A673 (cell line): ENCODE measurements at regions not wholly inside any gene's neighbourhood (a gene's known extent, or its start where the extent isn't known, plus 50 kb on each side); places are given as distances from the start of the nearest gene placed in this dataset.

Experiments
- BruUV-seq: library from RNA; stranded (reverse); fragments of 400-500 nt; replicated peaks from 2 replicates; lab custom pipeline; 2021; lab: Mats Ljungman, UMichigan
- CTCF ChIA-PET: fragments of 300-600 bp; sonication (Branson Sonifier 250); formaldehyde crosslinking; loops from one replicate; lab custom pipeline; 2022; ENCODE audit warnings: antibody characterized with exemption; lab: Charles Lee
- POLR2A ChIA-PET: fragments of 300-600 bp; sonication (Branson Sonifier 250); formaldehyde crosslinking; loops from one replicate; lab custom pipeline; 2022; ENCODE audit warnings: antibody characterized with exemption; ENCODE audit not compliant: low non-redundant PET; lab: Charles Lee
- DNase-seq: peaks from one replicate; pipeline ENCODE4 v3.0.0-alpha.2; 2015; ENCODE audit warnings: low spot score
- H3K27ac ChIP-seq: fragments of 200-600 bp; sonication (generic); 2 replicates; pipeline ENCODE4 v1.5.1; 2016; ENCODE audit warnings: mixed run types, low read depth, mild to moderate bottlenecking, mixed read lengths, antibody characterized with exemption, low read length; ENCODE audit not compliant: poor library complexity, severe bottlenecking
- H3K27me3 ChIP-seq: fragments of 200-600 bp; sonication (generic); replicated peaks from 2 replicates; pipeline ENCODE4 v1.6.1; 2017; ENCODE audit warnings: mixed run types, low read depth, mild to moderate bottlenecking, mixed read lengths, antibody characterized with exemption, low read length; ENCODE audit not compliant: insufficient read depth, poor library complexity
- H3K36me3 ChIP-seq: fragments of 200-600 bp; sonication (generic); 2 replicates; pipeline ENCODE4 v1.6.1; 2016; ENCODE audit warnings: mixed run types, mild to moderate bottlenecking, mixed read lengths, antibody characterized with exemption, low read length; ENCODE audit not compliant: insufficient read depth, poor library complexity, severe bottlenecking
- H3K4me1 ChIP-seq: fragments of 200-600 bp; sonication (generic); 2 replicates; pipeline ENCODE4 v1.6.1; 2017; ENCODE audit warnings: mixed run types, mild to moderate bottlenecking, mixed read lengths, antibody characterized with exemption, low read length; ENCODE audit not compliant: insufficient read depth, poor library complexity, severe bottlenecking
- H3K4me3 ChIP-seq: fragments of 200-600 bp; sonication (generic); 2 replicates; pipeline ENCODE4 v1.5.1; 2016; ENCODE audit warnings: low read depth, mixed run types, mild to moderate bottlenecking, mixed read lengths, low read length; ENCODE audit not compliant: poor library complexity, severe bottlenecking
- H3K9me3 ChIP-seq: fragments of 200-600 bp; sonication (generic); 2 replicates; pipeline ENCODE4 v1.6.1; 2016; ENCODE audit warnings: mixed run types, low read depth, mild to moderate bottlenecking, mixed read lengths, antibody characterized with exemption, low read length; ENCODE audit not compliant: poor library complexity, severe bottlenecking
- CTCF ChIP-seq: fragments of 300-800, 200-600 bp; sonication (generic); conservative IDR thresholded peaks from 2 replicates; pipeline ENCODE4 v1.5.1; 2017; ENCODE audit warnings: low read depth, mild to moderate bottlenecking, antibody characterized with exemption, low read length, moderate library complexity, mixed read lengths
- EZH2 ChIP-seq: fragments of 200-600 bp; sonication (generic); IDR thresholded peaks from 2 replicates; pipeline ENCODE4 v1.6.1; 2017; ENCODE audit warnings: borderline replicate concordance, low read depth, mild to moderate bottlenecking, mixed read lengths, antibody characterized with exemption, low read length; ENCODE audit not compliant: poor library complexity, severe bottlenecking
- intact Hi-C: fragments of 100-400 bp; cut with micrococcal nuclease; formaldehyde crosslinking; loops from one replicate; pipeline ENCODE4 v1.10.0; 2022; ENCODE audit not compliant: unreplicated experiment

- no peak overlapping the region for H3K4me3 ChIP-seq
- no peaks in the 10 kb centered on the region for H3K36me3 ChIP-seq
- no peak for TF ChIP-seq CTCF
- TF ChIP-seq EZH2, result no peak
- intact Hi-C loops, result no loop called here
- no TSS peak for BruUV-seq
- POLR2A ChIA-PET, result no interaction called here
- peaks cover 58% of the 10 kb centered on the region for H3K4me1 ChIP-seq
- no peak for DNase-seq
- no peaks in the 10 kb centered on the region for H3K9me3 ChIP-seq
- no peak overlapping the region for H3K27ac ChIP-seq
- CTCF ChIA-PET, result no interaction called here
- no peaks in the 10 kb centered on the region for H3K27me3 ChIP-seq
Measured at GRCh38 chr16:85312174-85312573, 199.9 kb upstream of the CIBAR2 start.

- no peaks in the 10 kb centered on the region for H3K36me3 ChIP-seq
- no peak overlapping the region for H3K27ac ChIP-seq
- ChIA-PET POLR2A (no interaction called here), CTCF (no interaction called here)
- H3K4me1 ChIP-seq, result peaks cover 58% of the 10 kb centered on the region
- no peaks in the 10 kb centered on the region for H3K9me3 ChIP-seq
- H3K4me3 ChIP-seq, result no peak overlapping the region
- no TSS peak for BruUV-seq
- H3K27me3 ChIP-seq, result no peaks in the 10 kb centered on the region
- no peak for DNase-seq
- TF ChIP-seq EZH2, result no peak
- TF ChIP-seq CTCF, result no peak
- intact Hi-C loops, result no loop called here
Measured at GRCh38 chr16:85312642-85313525, 200.6 kb upstream of the CIBAR2 start.

GRCh38 chr16:85313526-85314301 lies 201.4 kb upstream of the CIBAR2 start:
- intact Hi-C loops, result no loop called here
- ChIA-PET CTCF (no interaction called here), POLR2A (no interaction called here)
- H3K36me3 ChIP-seq, result no peaks in the 10 kb centered on the region
- no TSS peak for BruUV-seq
- H3K27me3 ChIP-seq, result no peaks in the 10 kb centered on the region
- H3K4me1 ChIP-seq, result peaks cover 51% of the 10 kb centered on the region
- TF ChIP-seq EZH2 (no peak), CTCF (no peak)
- H3K4me3 ChIP-seq, result no peak overlapping the region
- no peaks in the 10 kb centered on the region for H3K9me3 ChIP-seq
- H3K27ac ChIP-seq, result no peak overlapping the region
- DNase-seq, result no peak
